Left ventricle myocardium inferior (tissue), 1 donor: ENCODE measurements at regions not wholly inside any gene's neighbourhood (a gene's known extent, or its start where the extent isn't known, plus 50 kb on each side); places are given as distances from the start of the nearest gene placed in this dataset.

Experiments
- DNase-seq: peaks from one replicate; pipeline ENCODE4 v3.0.0-alpha.2; 2020
- H3K27ac ChIP-seq: fragments of 200-600 bp; replicated peaks from 2 replicates; pipeline ENCODE4 v1.8.0; 2021
- H3K27me3 ChIP-seq: fragments of 200-600 bp; 2 replicates; pipeline ENCODE4 v1.8.0; 2021; ENCODE audit warnings: low read depth
- H3K36me3 ChIP-seq: fragments of 200-600 bp; 2 replicates; pipeline ENCODE4 v1.8.0; 2021
- H3K4me1 ChIP-seq: fragments of 200-600 bp; 2 replicates; pipeline ENCODE4 v1.8.0; 2021
- H3K4me3 ChIP-seq: fragments of 200-600 bp; 2 replicates; pipeline ENCODE4 v1.8.0; 2021; ENCODE audit warnings: mild to moderate bottlenecking, moderate library complexity
- H3K9me3 ChIP-seq: fragments of 200-600 bp; replicated peaks from 2 replicates; pipeline ENCODE4 v1.8.0; 2021
- CTCF ChIP-seq: fragments of 200-600 bp; IDR thresholded peaks from 2 replicates; pipeline ENCODE4 v1.8.0; 2021; ENCODE audit warnings: antibody characterized with exemption, mild to moderate bottlenecking, borderline replicate concordance
- intact Hi-C: fragments of 100-400 bp; cut with micrococcal nuclease; formaldehyde crosslinking; loops from one replicate; pipeline ENCODE4 v1.11.0; 2022
- donor health status: DM: no; HTN: yes; CAD: no; lungs with severe emphysema.

GRCh38 chr2:239464166-239465016 is 63.6 kb upstream of the HDAC4 start:
- H3K36me3 ChIP-seq: no peaks in the 10 kb centered on the region
- H3K27me3 ChIP-seq: peaks cover 28% of the 10 kb centered on the region
- TF ChIP-seq CTCF: no peak
- no peak overlapping the region for H3K27ac ChIP-seq
- peaks cover 12% of the 10 kb centered on the region for H3K4me1 ChIP-seq
- H3K9me3 ChIP-seq: no peaks in the 10 kb centered on the region
- no peak for DNase-seq
- H3K4me3 ChIP-seq: no peak overlapping the region
- intact Hi-C loops: no loop called here

- TF ChIP-seq CTCF: no peak
- intact Hi-C loops: no loop called here
- no peak overlapping the region for H3K27ac ChIP-seq
- H3K36me3 ChIP-seq: no peaks in the 10 kb centered on the region
- no peak overlapping the region for H3K4me3 ChIP-seq
- no peak for DNase-seq
- H3K4me1 ChIP-seq: peaks cover 12% of the 10 kb centered on the region
- H3K27me3 ChIP-seq: peaks cover 28% of the 10 kb centered on the region
- H3K9me3 ChIP-seq: no peaks in the 10 kb centered on the region
Observed at GRCh38 chr2:239463541-239464165, 62.8 kb upstream of the HDAC4 start.

- Histone ChIP-seq H3K4me1 (peaks cover 12% of the 10 kb centered on the region), H3K36me3 (no peaks in the 10 kb centered on the region), H3K9me3 (no peaks in the 10 kb centered on the region), H3K27me3 (peaks cover 31% of the 10 kb centered on the region), H3K27ac (no peak overlapping the region), H3K4me3 (no peak overlapping the region)
- intact Hi-C loops: no loop called here
- no peak for TF ChIP-seq CTCF
- DNase-seq: no peak
Observed at GRCh38 chr2:239462671-239463506, 62.1 kb upstream of the HDAC4 start.

- Histone ChIP-seq H3K4me3 (no peak overlapping the region), H3K4me1 (peaks cover 12% of the 10 kb centered on the region), H3K9me3 (no peaks in the 10 kb centered on the region), H3K36me3 (no peaks in the 10 kb centered on the region), H3K27ac (no peak overlapping the region), H3K27me3 (peaks cover 37% of the 10 kb centered on the region)
- TF ChIP-seq CTCF: no peak
- DNase-seq: no peak
- intact Hi-C loops: no loop called here
Observed at GRCh38 chr2:239462191-239462515, 61.3 kb upstream of the HDAC4 start.

GRCh38 chr2:239461291-239462190 is 60.7 kb upstream of the HDAC4 start:
- peaks cover 43% of the 10 kb centered on the region for H3K27me3 ChIP-seq
- no peaks in the 10 kb centered on the region for H3K9me3 ChIP-seq
- no peak for TF ChIP-seq CTCF
- intact Hi-C loops: no loop called here
- H3K36me3 ChIP-seq: no peaks in the 10 kb centered on the region
- peaks cover 12% of the 10 kb centered on the region for H3K4me1 ChIP-seq
- DNase-seq: no peak
- H3K4me3 ChIP-seq: no peak overlapping the region
- no peak overlapping the region for H3K27ac ChIP-seq
